Medulla oblongata (tissue), 1 donor: ENCODE measurements at regions not wholly inside any gene's neighbourhood (a gene's known extent, or its start where the extent isn't known, plus 50 kb on each side); places are given as distances from the start of the nearest gene placed in this dataset.

Source experiments
- DNase-seq: peaks from one replicate; pipeline ENCODE4 v3.0.0-alpha.2; 2015; ENCODE audit errors: extremely low spot score

GRCh38 chr5:20113931-20114330, 125.9 kb upstream of the CDH18 start:
- no peak for DNase-seq

- no peak for DNase-seq
These were observed 125.2 kb upstream of the CDH18 start for GRCh38 chr5:20113031-20113715.

GRCh38 chr5:20109326-20109725, 121.3 kb upstream of the CDH18 start:
- DNase-seq: no peak

- DNase-seq: no peak
These were observed 117.9 kb upstream of the CDH18 start for GRCh38 chr5:20105915-20106314.

GRCh38 chr5:20102293-20102692, 114.3 kb upstream of the CDH18 start:
- no peak for DNase-seq

GRCh38 chr5:20098694-20099093, 110.7 kb upstream of the CDH18 start:
- no peak for DNase-seq

- DNase-seq: no peak
These were observed 100.4 kb upstream of the CDH18 start for GRCh38 chr5:20088361-20088760.

GRCh38 chr5:20087299-20087698, 99.3 kb upstream of the CDH18 start:
- no peak for DNase-seq

GRCh38 chr5:20077186-20077585, 89.2 kb upstream of the CDH18 start:
- DNase-seq: no peak

- DNase-seq: no peak
These were observed 68.9 kb upstream of the CDH18 start for GRCh38 chr5:20056933-20057332.

GRCh38 chr5:20055301-20055700, 67.3 kb upstream of the CDH18 start:
- no peak for DNase-seq

GRCh38 chr5:20050262-20050661, 62.3 kb upstream of the CDH18 start:
- no peak for DNase-seq

GRCh38 chr5:20044460-20044859, 56.5 kb upstream of the CDH18 start:
- no peak for DNase-seq

GRCh38 chr5:20041326-20042274, 53.6 kb upstream of the CDH18 start:
- no peak for DNase-seq

- no peak for DNase-seq
These were observed 52.9 kb upstream of the CDH18 start for GRCh38 chr5:20040901-20041300.
